H9 (cell line): ENCODE measurements at regions not wholly inside any gene's neighbourhood (a gene's known extent, or its start where the extent isn't known, plus 50 kb on each side); places are given as distances from the start of the nearest gene placed in this dataset.
A peak's percentile ranks its signal among the peaks of the same experiment; 100 is the strongest.

Source experiments
- DNase-seq: peaks from one replicate; pipeline ENCODE4 v3.0.0-alpha.2; 2017
- H2AFZ ChIP-seq: one replicate; pipeline ENCODE4 v1.6.1; 2013; ENCODE audit warnings: mild to moderate bottlenecking, low read length, control low read depth, moderate library complexity
- H2AK5ac ChIP-seq: 2 replicates; pipeline ENCODE4 v1.6.1; 2013; ENCODE audit warnings: low read length, control low read depth, mixed read lengths; ENCODE audit not compliant: insufficient read length
- H2BK120ac ChIP-seq: one replicate; pipeline ENCODE4 v1.6.1; 2013; ENCODE audit warnings: low read depth, mild to moderate bottlenecking, low read length, control low read depth, inconsistent platforms; ENCODE audit not compliant: poor library complexity, severe bottlenecking
- H2BK12ac ChIP-seq: 2 replicates; pipeline ENCODE4 v1.6.1; 2013; ENCODE audit warnings: low read length, control low read depth, mixed read lengths, low read depth; ENCODE audit not compliant: insufficient read length
- H2BK15ac ChIP-seq: 2 replicates; pipeline ENCODE4 v1.6.1; 2013; ENCODE audit warnings: low read depth, low read length, control low read depth
- H2BK20ac ChIP-seq: one replicate; pipeline ENCODE4 v1.6.1; 2013; ENCODE audit warnings: low read depth, mild to moderate bottlenecking, low read length, control low read depth, inconsistent platforms; ENCODE audit not compliant: poor library complexity, severe bottlenecking
- H2BK5ac ChIP-seq: 2 replicates; pipeline ENCODE4 v1.6.1; 2013; ENCODE audit warnings: low read length, control low read depth, mixed read lengths; ENCODE audit not compliant: insufficient read length
- H3K14ac ChIP-seq: 2 replicates; pipeline ENCODE4 v1.6.1; 2013; ENCODE audit warnings: low read length, control low read depth; ENCODE audit not compliant: insufficient read depth
- H3K18ac ChIP-seq: 2 replicates; pipeline ENCODE4 v1.6.1; 2013; ENCODE audit warnings: low read depth, mild to moderate bottlenecking, mixed read lengths, low read length, control low read depth; ENCODE audit not compliant: insufficient read length
- H3K23ac ChIP-seq: 2 replicates; pipeline ENCODE4 v1.6.1; 2013; ENCODE audit warnings: low read length, control low read depth, mixed read lengths, low read depth; ENCODE audit not compliant: insufficient read length
- H3K23me2 ChIP-seq: 2 replicates; pipeline ENCODE4 v1.6.1; 2013; ENCODE audit warnings: low read depth, mild to moderate bottlenecking, mixed read lengths, low read length, control low read depth; ENCODE audit not compliant: insufficient read length, poor library complexity, severe bottlenecking
- H3K27ac ChIP-seq: 2 replicates; pipeline ENCODE4 v1.5.1; 2013; ENCODE audit warnings: low read length, control low read depth, mixed read lengths, low read depth; ENCODE audit not compliant: insufficient read length
- H3K27me3 ChIP-seq: 2 replicates; pipeline ENCODE4 v1.6.1; 2013; ENCODE audit warnings: low read length, control low read depth, inconsistent platforms; ENCODE audit not compliant: insufficient read depth
- H3K4ac ChIP-seq: 2 replicates; pipeline ENCODE4 v1.6.1; 2013; ENCODE audit warnings: low read depth, mild to moderate bottlenecking, control low read depth, inconsistent platforms, low read length, moderate library complexity
- H3K4me1 ChIP-seq: 2 replicates; pipeline ENCODE4 v1.6.1; 2013; ENCODE audit warnings: low read length, control low read depth, inconsistent platforms; ENCODE audit not compliant: insufficient read depth
- H3K4me2 ChIP-seq: 2 replicates; pipeline ENCODE4 v1.6.1; 2013; ENCODE audit warnings: low read length, control low read depth, mixed read lengths; ENCODE audit not compliant: insufficient read length, insufficient read depth
- H3K56ac ChIP-seq: 2 replicates; pipeline ENCODE4 v1.6.1; 2013; ENCODE audit warnings: low read depth, mild to moderate bottlenecking, mixed read lengths, low read length, control low read depth; ENCODE audit not compliant: insufficient read length
- H3K79me1 ChIP-seq: 2 replicates; pipeline ENCODE4 v1.6.1; 2013; ENCODE audit warnings: low read depth, mild to moderate bottlenecking, moderate library complexity, low read length, control low read depth, inconsistent platforms; ENCODE audit not compliant: insufficient read depth, poor library complexity, severe bottlenecking
- H3K79me2 ChIP-seq: 2 replicates; pipeline ENCODE4 v1.6.1; 2013; ENCODE audit warnings: low read length, control low read depth, inconsistent platforms; ENCODE audit not compliant: insufficient read depth
- H3K9ac ChIP-seq: 2 replicates; pipeline ENCODE4 v1.6.1; 2013; ENCODE audit warnings: low read length, control low read depth, mixed read lengths; ENCODE audit not compliant: insufficient read length; ENCODE audit errors: extremely low read depth
- H3K9me3 ChIP-seq: one replicate; pipeline ENCODE4 v1.6.1; 2013; ENCODE audit warnings: low read depth, low read length, inconsistent platforms; ENCODE audit not compliant: control insufficient read depth
- H3T11ph ChIP-seq: one replicate; pipeline ENCODE4 v1.6.1; 2013; ENCODE audit warnings: mild to moderate bottlenecking, low read length, control low read depth, inconsistent platforms
- H4K20me1 ChIP-seq: one replicate; pipeline ENCODE4 v1.6.1; 2013; ENCODE audit not compliant: control insufficient read depth, insufficient read length, insufficient read depth
- H4K5ac ChIP-seq: 2 replicates; pipeline ENCODE4 v1.6.1; 2013; ENCODE audit warnings: low read depth, mild to moderate bottlenecking, mixed read lengths, low read length, control low read depth; ENCODE audit not compliant: insufficient read length
- H4K8ac ChIP-seq: replicated peaks from 2 replicates; pipeline ENCODE4 v1.6.1; 2013; ENCODE audit warnings: low read length, control low read depth, mixed read lengths, low read depth; ENCODE audit not compliant: insufficient read length
- H4K91ac ChIP-seq: 2 replicates; pipeline ENCODE4 v1.6.1; 2013; ENCODE audit warnings: low read depth, mild to moderate bottlenecking, moderate library complexity, mixed read lengths, low read length, control low read depth; ENCODE audit not compliant: insufficient read length
- H3K27ac Mint-ChIP-seq, 3 experiments: 2 replicates in 2 of 3; 3 replicates in 1 of 3; pipeline ENCODE4 v1.8.0; 2020 to 2021; ENCODE audit warnings: mixed read lengths in 3 of 3, mild to moderate bottlenecking in 1 of 3, moderate library complexity in 1 of 3
- H3K27me3 Mint-ChIP-seq: 2 replicates; pipeline ENCODE4 v1.8.0; 2021; ENCODE audit warnings: low read depth, mild to moderate bottlenecking, moderate library complexity, mixed read lengths
- H3K36me3 Mint-ChIP-seq, 3 experiments: 2 replicates in 2 of 3; 3 replicates in 1 of 3; pipeline ENCODE4 v1.8.0; 2020 to 2021; ENCODE audit warnings: low read depth in 3 of 3, mixed read lengths in 3 of 3; ENCODE audit not compliant: insufficient read depth in 1 of 3
- H3K4me1 Mint-ChIP-seq, 2 experiments: 2 replicates each; pipeline ENCODE4 v1.8.0; 2020; ENCODE audit warnings: mixed read lengths in 2 of 2
- H3K4me3 Mint-ChIP-seq, 2 experiments: 2 replicates in 1 of 2; 3 replicates in 1 of 2; pipeline ENCODE4 v1.8.0; 2020 to 2021; ENCODE audit warnings: mild to moderate bottlenecking in 2 of 2, mixed read lengths in 2 of 2, moderate library complexity in 1 of 2
- H3K9me3 Mint-ChIP-seq, 2 experiments: 2 replicates in 1 of 2; 3 replicates in 1 of 2; pipeline ENCODE4 v1.8.0; 2020; ENCODE audit warnings: mild to moderate bottlenecking in 2 of 2, mixed read lengths in 2 of 2, moderate library complexity in 1 of 2
- WGBS: extraction: QIAGEN DNeasy Blood & Tissue Kit; methylation state at CpG from one replicate; pipeline ENCODE4 v1.1.7; 2013; ENCODE audit warnings: missing lambda C conversion rate, low lambda C conversion rate, mixed read lengths; ENCODE audit not compliant: insufficient read length; ENCODE audit errors: extremely low coverage; 5-methylcytosine and 5-hydroxymethylcytosine counted together
- TF ChIP-seq, protein P1 (sequence below): fragments of 200-600 bp; sonication (generic); conservative IDR thresholded peaks from 3 replicates; pipeline ENCODE4 v1.8.0; 2021; ENCODE audit warnings: antibody characterized with exemption, mild to moderate bottlenecking

GRCh38 chr18:9017167-9017904 lies 85.2 kb upstream of the NDUFV2 start:
- H3K27me3 ChIP-seq = no peaks in the 10 kb centered on the region
- Mint-ChIP-seq H3K27ac (peak overlapping the region in 1 of 3 experiments; percentile 83; a peak in 2 of 7 replicates), H3K27me3 (peaks cover 2% of the 10 kb centered on the region; the same call in 1 of the 2 replicates), H3K4me1 (peaks cover 17 to 21% of the 10 kb centered on the region in 2 experiments), H3K4me3 (no peak overlapping the region; a peak in 1 of 5 replicates), H3K9me3 (peaks cover 7 to 9% of the 10 kb centered on the region in 2 experiments), H3K36me3 (peaks cover 2 to 11% (median 4%) of the 10 kb centered on the region in 3 experiments; a peak in 5 of 7 replicates)
- H4K5ac ChIP-seq = no peak overlapping the region
- no peak overlapping the region for H2AK5ac ChIP-seq
- H2BK20ac ChIP-seq = no peak overlapping the region
- no peak overlapping the region for H2AFZ ChIP-seq
- no peaks in the 10 kb centered on the region for H3K79me2 ChIP-seq
- no peak overlapping the region for H3K9ac ChIP-seq
- H3K4ac ChIP-seq = no peak overlapping the region
- no peak overlapping the region for H2BK12ac ChIP-seq
- no peak overlapping the region for H3K56ac ChIP-seq
- no peaks in the 10 kb centered on the region for H3K23me2 ChIP-seq
- H3K4me1 ChIP-seq = no peaks in the 10 kb centered on the region; the same call in 1 of the 2 replicates
- no peak overlapping the region for H2BK120ac ChIP-seq
- no peak overlapping the region for H3K4me2 ChIP-seq
- H4K91ac ChIP-seq = no peak overlapping the region
- no peaks in the 10 kb centered on the region for H3K79me1 ChIP-seq
- H3K27ac ChIP-seq = no peak overlapping the region
- H3T11ph ChIP-seq = no peak overlapping the region
- H3K23ac ChIP-seq = no peak overlapping the region
- H2BK5ac ChIP-seq = no peak overlapping the region
- TF ChIP-seq, protein P1, sequence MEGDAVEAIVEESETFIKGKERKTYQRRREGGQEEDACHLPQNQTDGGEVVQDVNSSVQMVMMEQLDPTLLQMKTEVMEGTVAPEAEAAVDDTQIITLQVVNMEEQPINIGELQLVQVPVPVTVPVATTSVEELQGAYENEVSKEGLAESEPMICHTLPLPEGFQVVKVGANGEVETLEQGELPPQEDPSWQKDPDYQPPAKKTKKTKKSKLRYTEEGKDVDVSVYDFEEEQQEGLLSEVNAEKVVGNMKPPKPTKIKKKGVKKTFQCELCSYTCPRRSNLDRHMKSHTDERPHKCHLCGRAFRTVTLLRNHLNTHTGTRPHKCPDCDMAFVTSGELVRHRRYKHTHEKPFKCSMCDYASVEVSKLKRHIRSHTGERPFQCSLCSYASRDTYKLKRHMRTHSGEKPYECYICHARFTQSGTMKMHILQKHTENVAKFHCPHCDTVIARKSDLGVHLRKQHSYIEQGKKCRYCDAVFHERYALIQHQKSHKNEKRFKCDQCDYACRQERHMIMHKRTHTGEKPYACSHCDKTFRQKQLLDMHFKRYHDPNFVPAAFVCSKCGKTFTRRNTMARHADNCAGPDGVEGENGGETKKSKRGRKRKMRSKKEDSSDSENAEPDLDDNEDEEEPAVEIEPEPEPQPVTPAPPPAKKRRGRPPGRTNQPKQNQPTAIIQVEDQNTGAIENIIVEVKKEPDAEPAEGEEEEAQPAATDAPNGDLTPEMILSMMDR = no peak
- WGBS = no CpG with 5 or more reads among the region's 34 CpGs
- no peaks in the 10 kb centered on the region for H3K9me3 ChIP-seq
- peak overlapping the region; percentile 66; the same call in 1 of the 2 replicates for H3K14ac ChIP-seq
- no peak overlapping the region for H4K8ac ChIP-seq
- H2BK15ac ChIP-seq = no peak overlapping the region
- DNase-seq = no peak
- peak overlapping the region; percentile 78 for H3K18ac ChIP-seq
- no peaks in the 10 kb centered on the region for H4K20me1 ChIP-seq
